GM23338 (cell line): ENCODE measurements at regions not wholly inside any gene's neighbourhood (a gene's known extent, or its start where the extent isn't known, plus 50 kb on each side); places are given as distances from the start of the nearest gene placed in this dataset.
A peak's percentile ranks its signal among the peaks of the same experiment; 100 is the strongest.

Experiments used
- ATAC-seq: fragments of 200-7000 bp; cut with Tn5 transposase; 3 replicates; pipeline ENCODE4 v1.9.1; 2020
- DNase-seq: peaks from one replicate; pipeline ENCODE4 v3.0.0-alpha.2; 2015; ENCODE audit warnings: low spot score
- H2AFZ ChIP-seq: fragments of 200-600 bp; sonication (generic); 2 replicates; pipeline ENCODE4 v1.8.0; 2016; ENCODE audit warnings: antibody characterized with exemption, mild to moderate bottlenecking, moderate library complexity
- H3F3A ChIP-seq: fragments of 200-600 bp; sonication (generic); replicated peaks from 2 replicates; pipeline ENCODE4 v1.8.0; 2017; ENCODE audit warnings: antibody characterized with exemption, mixed run types, low read depth
- H3K27ac ChIP-seq: fragments of 200-600 bp; sonication (generic); 2 replicates; pipeline ENCODE4 v1.6.1; 2016; ENCODE audit warnings: low read depth
- H3K27me3 ChIP-seq: fragments of 200-600 bp; sonication (generic); 2 replicates; pipeline ENCODE4 v1.8.0; 2016; ENCODE audit warnings: mild to moderate bottlenecking, mixed run types, moderate library complexity; ENCODE audit not compliant: insufficient read depth
- H3K36me3 ChIP-seq: fragments of 200-600 bp; sonication (generic); 2 replicates; pipeline ENCODE4 v1.8.0; 2016; ENCODE audit warnings: mild to moderate bottlenecking; ENCODE audit not compliant: insufficient read depth
- H3K4me1 ChIP-seq: fragments of 200-600 bp; sonication (generic); 2 replicates; pipeline ENCODE4 v1.8.0; 2016; ENCODE audit warnings: mild to moderate bottlenecking, moderate library complexity; ENCODE audit not compliant: insufficient read depth
- H3K4me2 ChIP-seq: fragments of 200-600 bp; sonication (generic); 2 replicates; pipeline ENCODE4 v1.7.1; 2017; ENCODE audit warnings: mixed run types
- H3K4me3 ChIP-seq: fragments of 200-600 bp; sonication (generic); 2 replicates; pipeline ENCODE4 v1.6.1; 2016; ENCODE audit warnings: mixed run types
- H3K79me2 ChIP-seq: fragments of 200-600 bp; sonication (generic); replicated peaks from 2 replicates; pipeline ENCODE4 v1.8.0; 2017; ENCODE audit warnings: mild to moderate bottlenecking; ENCODE audit not compliant: insufficient read depth
- H3K9me2 ChIP-seq: fragments of 200-600 bp; sonication (generic); 2 replicates; pipeline ENCODE4 v1.8.0; 2017; ENCODE audit not compliant: insufficient read depth
- H4K20me1 ChIP-seq: fragments of 200-600 bp; sonication (generic); replicated peaks from 2 replicates; pipeline ENCODE4 v1.8.0; 2017; ENCODE audit warnings: mild to moderate bottlenecking; ENCODE audit not compliant: insufficient read depth
- H3K27ac Mint-ChIP-seq: 2 replicates; pipeline ENCODE4 v1.8.0; 2020; ENCODE audit warnings: inconsistent platforms, mild to moderate bottlenecking, moderate library complexity, mixed read lengths
- H3K27me3 Mint-ChIP-seq: 3 replicates; pipeline ENCODE4 v1.8.0; 2022; ENCODE audit warnings: low read depth, mild to moderate bottlenecking, moderate library complexity, mixed read lengths, inconsistent platforms; ENCODE audit not compliant: insufficient read depth, poor library complexity
- H3K36me3 Mint-ChIP-seq: 3 replicates; pipeline ENCODE4 v1.8.0; 2021; ENCODE audit warnings: low read depth, mild to moderate bottlenecking, inconsistent platforms, moderate library complexity, mixed read lengths
- H3K4me1 Mint-ChIP-seq: 3 replicates; pipeline ENCODE4 v1.8.0; 2020; ENCODE audit warnings: mild to moderate bottlenecking, inconsistent platforms, mixed read lengths
- H3K4me3 Mint-ChIP-seq: 3 replicates; pipeline ENCODE4 v1.8.0; 2021; ENCODE audit warnings: moderate library complexity, mild to moderate bottlenecking, inconsistent platforms, mixed read lengths
- H3K9me3 Mint-ChIP-seq: 3 replicates; pipeline ENCODE4 v1.8.0; 2020; ENCODE audit warnings: moderate library complexity, mild to moderate bottlenecking, inconsistent platforms, mixed read lengths
- CTCF ChIP-seq, 2 experiments: fragments of 200-600 bp in 1 of 2; sonication (generic) in 1 of 2; conservative IDR thresholded peaks; 2 replicates each; pipeline versions ENCODE4 v1.5.1 to v1.6.1; 2016 to 2017; ENCODE audit warnings: antibody characterized with exemption in 2 of 2, low read depth in 2 of 2, mild to moderate bottlenecking in 2 of 2, moderate library complexity in 1 of 2
- ETS1 ChIP-seq: IDR thresholded peaks from 2 replicates; pipeline ENCODE4 v1.6.1; 2016; ENCODE audit warnings: antibody characterized with exemption
- EZH2 ChIP-seq: fragments of 200-600 bp; sonication (generic); IDR thresholded peaks from one replicate; pipeline ENCODE4 v1.8.0; 2017; ENCODE audit warnings: antibody characterized with exemption, mild to moderate bottlenecking, low read depth; ENCODE audit not compliant: unreplicated experiment
- EZH2phosphoT487 ChIP-seq: fragments of 200-600 bp; sonication (generic); IDR thresholded peaks from one replicate; pipeline ENCODE4 v1.8.1; 2018; ENCODE audit warnings: antibody characterized with exemption; ENCODE audit not compliant: unreplicated experiment
- REST ChIP-seq: IDR thresholded peaks from one replicate; pipeline ENCODE4 v1.6.1; 2018; ENCODE audit warnings: antibody characterized with exemption; ENCODE audit not compliant: unreplicated experiment
- ZNF462 ChIP-seq: fragments of 250-450 bp; sonication (Bioruptor Pico); IDR thresholded peaks from 2 replicates; pipeline ENCODE4 v1.5.0; 2020; ENCODE audit warnings: mild to moderate bottlenecking, moderate library complexity

GRCh38 chr16:63720848-63721247 lies 1401.0 kb downstream of the CDH11 start:
- H3K9me3 Mint-ChIP-seq = peaks cover 2% of the 10 kb centered on the region; the same call in 2 of the 3 replicates

More at GRCh38 chr16:63720848-63721247, 1401.0 kb downstream of the CDH11 start:
- peaks cover 5% of the 10 kb centered on the region; the same call in 2 of the 3 replicates for H3K36me3 Mint-ChIP-seq
- Histone ChIP-seq H3K4me1 (no peaks in the 10 kb centered on the region), H3K79me2 (no peaks in the 10 kb centered on the region), H3K4me3 (no peak overlapping the region), H4K20me1 (no peaks in the 10 kb centered on the region), H3K27me3 (no peaks in the 10 kb centered on the region), H2AFZ (no peak overlapping the region), H3K36me3 (no peaks in the 10 kb centered on the region), H3F3A (no peaks in the 10 kb centered on the region), H3K9me2 (no peaks in the 10 kb centered on the region; the same call in 1 of the 2 replicates), H3K4me2 (no peak overlapping the region), H3K27ac (no peak overlapping the region)
- no peaks in the 10 kb centered on the region for H3K27me3 Mint-ChIP-seq
- no peak overlapping the region for H3K27ac Mint-ChIP-seq
- H3K4me1 Mint-ChIP-seq = no peaks in the 10 kb centered on the region
- ATAC-seq = no peak
- no peak overlapping the region for H3K4me3 Mint-ChIP-seq
- TF ChIP-seq REST (no peak), EZH2 (no peak), CTCF (conservative IDR thresholded peaks at IDR 0.05; ENCODE audit: low read depth in 2 of 2) (peak; percentile 52 to 57), ETS1 (no peak), ZNF462 (no peak), EZH2phosphoT487 (no peak)
- no peak for DNase-seq
